Heart left ventricle (tissue), 16 donors: ENCODE measurements at regions not wholly inside any gene's neighbourhood (a gene's known extent, or its start where the extent isn't known, plus 50 kb on each side); places are given as distances from the start of the nearest gene placed in this dataset.

Source experiments
- ATAC-seq, 4 donors: fragments of 200-7000 bp; cut with Tn5 transposase; one replicate each; pipeline ENCODE4 v1.9.1; 2020 to 2022; ENCODE audit warnings: moderate library complexity in 4 of 4, mild to moderate bottlenecking in 3 of 4, moderate number of reproducible peaks in 1 of 4
- DNase-seq, 5 donors: peaks; one replicate each; pipeline ENCODE4 v3.0.0-alpha.2; 2020
- H3K27ac ChIP-seq, 12 donors: fragments of 200-600 bp; sonication (generic) in 4 of 12; one replicate each; pipeline versions ENCODE4 v1.5.0 to v1.8.0; 2016 to 2022; ENCODE audit warnings: mild to moderate bottlenecking in 2 of 12
- H3K27me3 ChIP-seq, 9 donors: fragments of 200-600 bp; sonication (generic) in 2 of 9; one replicate each; pipeline versions ENCODE4 v1.5.1 to v1.8.0; 2016 to 2022; ENCODE audit warnings: mild to moderate bottlenecking in 3 of 9
- H3K36me3 ChIP-seq, 9 donors: fragments of 200-600 bp; sonication (generic) in 2 of 9; one replicate each; pipeline versions ENCODE4 v1.5.0 to v1.8.0; 2018 to 2022; ENCODE audit warnings: mild to moderate bottlenecking in 2 of 9
- H3K4me1 ChIP-seq, 12 donors: fragments of 200-600 bp; sonication (generic) in 4 of 12; one replicate each; pipeline versions ENCODE4 v1.5.0 to v1.8.0; 2016 to 2022; ENCODE audit warnings: mild to moderate bottlenecking in 3 of 12
- H3K4me3 ChIP-seq, 12 donors: fragments of 200-600 bp; sonication (generic) in 4 of 12; one replicate each; pipeline versions ENCODE4 v1.5.0 to v1.8.0; 2017 to 2022; ENCODE audit warnings: mild to moderate bottlenecking in 9 of 12, moderate library complexity in 4 of 12
- H3K9me3 ChIP-seq, 12 donors: fragments of 200-600 bp; sonication (generic) in 4 of 12; one replicate each; pipeline versions ENCODE4 v1.5.0 to v1.8.0; 2016 to 2022; ENCODE audit warnings: mild to moderate bottlenecking in 1 of 12
- CTCF ChIP-seq, 12 donors: fragments of 200-600 bp; sonication (generic) in 4 of 12; IDR thresholded peaks; one replicate each; pipeline versions ENCODE4 v1.5.0 to v1.8.0; 2018 to 2022; ENCODE audit warnings: antibody characterized with exemption in 12 of 12, mild to moderate bottlenecking in 5 of 12
- POLR2A ChIP-seq, 2 donors: fragments of 450-650 bp; IDR thresholded peaks; one replicate each; pipeline ENCODE4 v1.6.1; 2017; ENCODE audit warnings: antibody characterized with exemption in 2 of 2, mild to moderate bottlenecking in 2 of 2, moderate library complexity in 2 of 2
- WGBS, 4 donors: extraction: QIAGEN DNeasy Blood & Tissue Kit in 2 of 4; methylation state at CpG; one replicate each; pipeline versions ENCODE4 v1.1.5 to v1.1.7; 2013 to 2018; 5-methylcytosine and 5-hydroxymethylcytosine counted together
- intact Hi-C, 10 donors: fragments of 100-400 bp; cut with DNase I; formaldehyde crosslinking; loops; one replicate each; pipeline versions ENCODE4 v1.11.1 to v1.14.2; 2022
- donor health status: ischemic (EF 13 %, LVEDD 7.1; RV severe dilation, severe dysfunction).
- donor health status: healthy with polysubstance abuse.
- donor health status: DM: no; HTN: yes; CAD: no.
- donor health status: DM: no; HTN: no; CAD: no.
- donor health status: ischemic (EF 25% LVEDD 6.9; RV normal size, moderate dysfunction).
- donor health status: ischemic (EF 25% LVEDD 5.7; RV mildly dilated, moderate dysfunction).
- donor health status: healthy.
- donor health status: DM: yes; HTN: yes; CAD: no.
- donor health status: ischemic (EF 35%, LVEDD 5.7; RV mildly dilated, moderate dysfunction).
- donor health status: nonischemic (EF 11% LVEDD 7.7; RV severe dilation, severe dysfunction).
- donor health status: DM: yes; HTN: yes; CAD: no.
- donor health status: PGD.
- donor health status: ischemic (EF 29% LVEDD 5.4; RV normal size, mild dysfunction).
- donor health status: nonischemic (EF 23%, LVEDD 6.1; RV moderate dilation, normal function).

- WGBS, 4 donors: 52 to 67% (median 59%) methylated on average over 3 of the region's 3 CpGs
- intact Hi-C loops: no loop called here
- Histone ChIP-seq H3K36me3 (no peaks in the 10 kb centered on the region), H3K4me3 (no peak overlapping the region), H3K27ac (no peak overlapping the region), H3K27me3 (no peaks in the 10 kb centered on the region), H3K9me3 (no peaks in the 10 kb centered on the region), H3K4me1 (no peaks in the 10 kb centered on the region)
- DNase-seq (no peak), ATAC-seq (no peak)
- TF ChIP-seq CTCF (IDR thresholded peaks at IDR 0.05): no peak
Observed at GRCh38 chr7:34219153-34219718, 313.9 kb downstream of the BMPER start.

GRCh38 chr7:34220506-34221185 is 315.3 kb downstream of the BMPER start:
- 54 to 60% (median 57%) methylated on average over 4 of the region's 4 CpGs for WGBS, 4 donors
- H3K36me3 ChIP-seq: no peaks in the 10 kb centered on the region
- H3K9me3 ChIP-seq: no peaks in the 10 kb centered on the region
- H3K4me1 ChIP-seq: no peaks in the 10 kb centered on the region
- no peak for DNase-seq
- no peaks in the 10 kb centered on the region for H3K27me3 ChIP-seq
- H3K27ac ChIP-seq: no peak overlapping the region
- TF ChIP-seq POLR2A (IDR thresholded peaks at IDR 0.05) (no peak), CTCF (IDR thresholded peaks at IDR 0.05) (no peak)
- intact Hi-C loops: no loop called here
- ATAC-seq: no peak
- no peak overlapping the region for H3K4me3 ChIP-seq

- intact Hi-C loops: no loop called here
- Histone ChIP-seq H3K27me3 (no peaks in the 10 kb centered on the region), H3K36me3 (no peaks in the 10 kb centered on the region), H3K4me1 (no peaks in the 10 kb centered on the region), H3K9me3 (no peaks in the 10 kb centered on the region), H3K27ac (no peak overlapping the region), H3K4me3 (no peak overlapping the region)
- TF ChIP-seq CTCF (IDR thresholded peaks at IDR 0.05): no peak
- TF ChIP-seq POLR2A (IDR thresholded peaks at IDR 0.05): no peak
- DNase-seq (no peak), ATAC-seq (no peak)
Observed at GRCh38 chr7:34222316-34222715, 317.0 kb downstream of the BMPER start.

GRCh38 chr7:34222722-34223121 is 317.4 kb downstream of the BMPER start:
- H3K4me1 ChIP-seq: no peaks in the 10 kb centered on the region
- H3K9me3 ChIP-seq: no peaks in the 10 kb centered on the region
- TF ChIP-seq CTCF (IDR thresholded peaks at IDR 0.05) (no peak), POLR2A (IDR thresholded peaks at IDR 0.05) (no peak)
- H3K36me3 ChIP-seq: no peaks in the 10 kb centered on the region
- intact Hi-C loops: no loop called here
- H3K27ac ChIP-seq: no peak overlapping the region
- ATAC-seq: no peak
- 45 to 72% (median 66%) methylated on average over 1 of the region's 1 CpG for WGBS, 4 donors
- H3K4me3 ChIP-seq: no peak overlapping the region
- DNase-seq: no peak
- no peaks in the 10 kb centered on the region for H3K27me3 ChIP-seq
